ENCODE measurements at regions not wholly inside any gene's neighbourhood (a gene's known extent, or its start where the extent isn't known, plus 50 kb on each side); places are given as distances from the start of the nearest gene placed in this dataset.

DNA sequence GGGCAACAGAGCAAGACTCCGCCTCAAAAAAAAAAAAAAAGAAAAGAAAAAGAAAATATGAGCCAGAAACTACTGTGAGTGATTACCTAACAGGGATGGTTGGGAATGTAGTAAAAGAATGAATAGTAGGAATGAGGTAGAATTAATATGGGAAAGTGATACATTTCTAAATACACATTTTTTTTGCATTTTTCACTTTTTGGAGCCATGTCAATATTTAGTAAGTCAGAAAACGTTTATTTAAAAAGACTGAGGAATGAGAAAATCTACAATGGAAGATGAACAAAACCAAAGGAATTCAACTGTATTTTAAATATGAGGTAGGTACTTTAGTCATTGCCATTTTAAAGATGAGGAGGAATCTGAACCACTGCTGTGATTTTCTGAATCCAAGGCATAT lies 817.2 kb upstream of the CADM2 start:
- CTCF ChIA-PET: no interaction called here

GRCh38 chr3:84165328-84165727 lies 793.5 kb upstream of the CADM2 start:
- H3K4me3 Mint-ChIP-seq: no peak overlapping the region
- no peak for DNase-seq
- no peak for ATAC-seq (replicated peaks in 1 of 4)
- no peaks in the 10 kb centered on the region for H3K9me3 ChIP-seq
- peaks cover 3 to 34% (median 10%) of the 10 kb centered on the region in 3 donors for H3K9me3 Mint-ChIP-seq
- no peaks in the 10 kb centered on the region for H3K36me3 ChIP-seq (ENCODE audit: control insufficient read depth in 2 of 2, extremely low read depth in 1 of 2, insufficient read depth in 1 of 2, low read length in 1 of 2)
- CTCF ChIA-PET: no interaction called here
- no peaks in the 10 kb centered on the region for H3K27me3 Mint-ChIP-seq
- H3K27me3 ChIP-seq (replicated peaks in 1 of 2; ENCODE audit: control insufficient read depth in 2 of 2, extremely low read depth in 1 of 2, insufficient read depth in 2 of 2, low read length in 1 of 2): no peaks in the 10 kb centered on the region
- no peak overlapping the region for H3K4me3 ChIP-seq (ENCODE audit: control insufficient read depth in 1 of 2, extremely low read depth in 1 of 2, low read length in 1 of 2)
- no peaks in the 10 kb centered on the region for H3K4me1 Mint-ChIP-seq
- H3K27ac ChIP-seq (ENCODE audit: low read length): no peak overlapping the region
- H3K27ac Mint-ChIP-seq: no peak overlapping the region
- H3K4me1 ChIP-seq (ENCODE audit: control insufficient read depth in 1 of 2, extremely low read depth in 1 of 2, insufficient read depth in 2 of 2, low read length in 2 of 2): no peaks in the 10 kb centered on the region
- POLR2A ChIA-PET: no interaction called here
- H3K36me3 Mint-ChIP-seq: no peaks in the 10 kb centered on the region

More for the DNA sequence above, 817.2 kb upstream of the CADM2 start:
- Mint-ChIP-seq H3K27me3 (no peaks in the 10 kb centered on the region), H3K27ac (no peak overlapping the region), H3K4me3 (no peak overlapping the region), H3K9me3 (peaks cover 7 to 12% (median 11%) of the 10 kb centered on the region in 3 donors), H3K4me1 (no peaks in the 10 kb centered on the region), H3K36me3 (no peaks in the 10 kb centered on the region)
- Histone ChIP-seq H3K4me1 (ENCODE audit: control insufficient read depth in 1 of 2, extremely low read depth in 1 of 2, insufficient read depth in 2 of 2, low read length in 2 of 2) (no peaks in the 10 kb centered on the region), H3K27me3 (replicated peaks in 1 of 2; ENCODE audit: control insufficient read depth in 2 of 2, extremely low read depth in 1 of 2, insufficient read depth in 2 of 2, low read length in 1 of 2) (no peaks in the 10 kb centered on the region), H3K27ac (ENCODE audit: low read length) (no peak overlapping the region), H3K36me3 (ENCODE audit: control insufficient read depth in 2 of 2, extremely low read depth in 1 of 2, insufficient read depth in 1 of 2, low read length in 1 of 2) (no peaks in the 10 kb centered on the region), H3K9me3 (peaks cover 3% of the 10 kb centered on the region), H3K4me3 (ENCODE audit: control insufficient read depth in 1 of 2, extremely low read depth in 1 of 2, low read length in 1 of 2) (no peak overlapping the region)
- no peak for DNase-seq
- ATAC-seq (replicated peaks in 1 of 4): no peak
- no CpG with 5 or more reads among the region's 2 CpGs for WGBS (ENCODE audit: insufficient coverage)
- POLR2A ChIA-PET: interaction anchor here in 1 of 2 donors (0.7 kb wide), 1 partner anchor 1157 kb away, joined by 5 read pairs; no protein-coding TSS in a partner anchor

DNA sequence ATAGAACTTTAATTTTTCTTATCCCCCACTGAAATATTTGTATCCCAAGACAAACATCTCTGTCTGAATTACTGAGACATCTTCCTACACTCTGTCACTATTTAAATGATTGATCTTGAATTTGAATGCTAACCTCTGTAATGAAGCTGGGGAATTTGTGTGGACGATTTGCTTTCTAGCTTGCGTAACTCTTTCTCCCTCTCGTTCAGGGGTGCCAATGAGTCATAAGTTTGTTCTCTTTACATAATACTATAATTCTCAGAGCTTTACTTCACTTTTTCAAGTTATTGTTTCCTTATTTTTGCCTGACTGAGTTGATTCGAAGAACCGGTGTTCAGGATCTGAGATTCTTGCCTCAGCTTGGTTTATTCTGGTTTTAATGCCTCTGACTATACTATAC lies 783.3 kb upstream of the CADM2 start:
- H3K9me3 ChIP-seq: peaks cover 5% of the 10 kb centered on the region
- H3K4me1 ChIP-seq (ENCODE audit: control insufficient read depth in 1 of 2, extremely low read depth in 1 of 2, insufficient read depth in 2 of 2, low read length in 2 of 2): no peaks in the 10 kb centered on the region
- Mint-ChIP-seq H3K4me1 (no peaks in the 10 kb centered on the region), H3K4me3 (no peak overlapping the region), H3K27ac (no peak overlapping the region), H3K36me3 (no peaks in the 10 kb centered on the region), H3K9me3 (peaks cover 13 to 27% (median 15%) of the 10 kb centered on the region in 3 donors), H3K27me3 (no peaks in the 10 kb centered on the region)
- H3K4me3 ChIP-seq (ENCODE audit: control insufficient read depth in 1 of 2, extremely low read depth in 1 of 2, low read length in 1 of 2): no peak overlapping the region
- ChIA-PET POLR2A (no interaction called here), CTCF (no interaction called here)
- no peak for ATAC-seq (replicated peaks in 1 of 4)
- WGBS (ENCODE audit: insufficient coverage): no CpG with 5 or more reads among the region's 5 CpGs
- H3K27me3 ChIP-seq (replicated peaks in 1 of 2; ENCODE audit: control insufficient read depth in 2 of 2, extremely low read depth in 1 of 2, insufficient read depth in 2 of 2, low read length in 1 of 2): no peaks in the 10 kb centered on the region
- DNase-seq: no peak
- H3K27ac ChIP-seq (ENCODE audit: low read length): no peak overlapping the region
- no peaks in the 10 kb centered on the region for H3K36me3 ChIP-seq (ENCODE audit: control insufficient read depth in 2 of 2, extremely low read depth in 1 of 2, insufficient read depth in 1 of 2, low read length in 1 of 2)

GRCh38 chr3:84184937-84185336 lies 773.9 kb upstream of the CADM2 start:
- H3K27me3 Mint-ChIP-seq: no peaks in the 10 kb centered on the region
- no peak overlapping the region for H3K4me3 Mint-ChIP-seq
- DNase-seq (no peak), ATAC-seq (replicated peaks in 1 of 4) (no peak)
- Histone ChIP-seq H3K4me1 (ENCODE audit: control insufficient read depth in 1 of 2, extremely low read depth in 1 of 2, insufficient read depth in 2 of 2, low read length in 2 of 2) (no peaks in the 10 kb centered on the region), H3K9me3 (no peaks in the 10 kb centered on the region), H3K36me3 (ENCODE audit: control insufficient read depth in 2 of 2, extremely low read depth in 1 of 2, insufficient read depth in 1 of 2, low read length in 1 of 2) (no peaks in the 10 kb centered on the region), H3K27ac (ENCODE audit: low read length) (no peak overlapping the region), H3K27me3 (replicated peaks in 1 of 2; ENCODE audit: control insufficient read depth in 2 of 2, extremely low read depth in 1 of 2, insufficient read depth in 2 of 2, low read length in 1 of 2) (no peaks in the 10 kb centered on the region), H3K4me3 (ENCODE audit: control insufficient read depth in 1 of 2, extremely low read depth in 1 of 2, low read length in 1 of 2) (no peak overlapping the region)
- WGBS (ENCODE audit: insufficient coverage): 86% methylated on average over 1 of the region's 2 CpGs
- no peaks in the 10 kb centered on the region for H3K36me3 Mint-ChIP-seq
- ChIA-PET CTCF (no interaction called here), POLR2A (no interaction called here)
- no peak overlapping the region for H3K27ac Mint-ChIP-seq
- peaks cover 0 to 10% (median 3%) of the 10 kb centered on the region in 3 donors for H3K9me3 Mint-ChIP-seq
- no peaks in the 10 kb centered on the region for H3K4me1 Mint-ChIP-seq

GRCh38 chr3:84194029-84194428 lies 764.8 kb upstream of the CADM2 start:
- CTCF ChIA-PET: no interaction called here
- H3K4me3 ChIP-seq (ENCODE audit: control insufficient read depth in 1 of 2, extremely low read depth in 1 of 2, low read length in 1 of 2): no peak overlapping the region
- Mint-ChIP-seq H3K4me3 (no peak overlapping the region), H3K36me3 (no peaks in the 10 kb centered on the region), H3K27me3 (no peaks in the 10 kb centered on the region), H3K9me3 (peaks cover 22 to 49% (median 34%) of the 10 kb centered on the region in 3 donors), H3K4me1 (no peaks in the 10 kb centered on the region), H3K27ac (no peak overlapping the region)
- no peak for DNase-seq
- no CpG with 5 or more reads among the region's 1 CpG for WGBS (ENCODE audit: insufficient coverage)
- no peaks in the 10 kb centered on the region for H3K27me3 ChIP-seq (replicated peaks in 1 of 2; ENCODE audit: control insufficient read depth in 2 of 2, extremely low read depth in 1 of 2, insufficient read depth in 2 of 2, low read length in 1 of 2)
- ATAC-seq (replicated peaks in 1 of 4): no peak
- POLR2A ChIA-PET: no interaction called here
- peaks cover 2% of the 10 kb centered on the region for H3K9me3 ChIP-seq
- H3K4me1 ChIP-seq (ENCODE audit: control insufficient read depth in 1 of 2, extremely low read depth in 1 of 2, insufficient read depth in 2 of 2, low read length in 2 of 2): no peaks in the 10 kb centered on the region
- no peak overlapping the region for H3K27ac ChIP-seq (ENCODE audit: low read length)
- no peaks in the 10 kb centered on the region for H3K36me3 ChIP-seq (ENCODE audit: control insufficient read depth in 2 of 2, extremely low read depth in 1 of 2, insufficient read depth in 1 of 2, low read length in 1 of 2)

DNA sequence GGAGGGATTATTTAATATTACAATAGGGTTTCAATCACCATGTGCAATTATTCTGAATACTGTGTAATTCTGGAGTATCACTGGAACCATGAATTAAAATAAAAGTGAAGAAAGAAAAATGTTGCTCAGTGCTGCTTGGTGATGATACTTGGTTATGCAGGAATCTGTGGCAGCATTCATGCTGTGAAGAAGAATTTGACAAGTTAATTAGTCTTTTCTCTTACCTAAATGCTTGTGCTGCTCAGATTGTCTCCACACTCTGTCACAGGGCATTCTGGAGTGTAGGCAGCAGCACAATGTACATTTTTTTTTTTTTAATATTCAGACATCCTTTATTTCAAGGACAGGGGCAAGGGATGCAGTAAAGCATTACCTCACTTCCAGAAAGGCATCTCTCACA lies 749.3 kb upstream of the CADM2 start:
- H3K4me3 ChIP-seq (ENCODE audit: control insufficient read depth in 1 of 2, extremely low read depth in 1 of 2, low read length in 1 of 2): no peak overlapping the region
- no peaks in the 10 kb centered on the region for H3K27me3 ChIP-seq (replicated peaks in 1 of 2; ENCODE audit: control insufficient read depth in 2 of 2, extremely low read depth in 1 of 2, insufficient read depth in 2 of 2, low read length in 1 of 2)
- CTCF ChIA-PET: no interaction called here
- DNase-seq: no peak
- no peak overlapping the region for H3K4me3 Mint-ChIP-seq
- H3K27me3 Mint-ChIP-seq: no peaks in the 10 kb centered on the region
- no peaks in the 10 kb centered on the region for H3K36me3 Mint-ChIP-seq
- peaks cover 2% of the 10 kb centered on the region for H3K9me3 ChIP-seq
- ATAC-seq (replicated peaks in 1 of 4): no peak
- peaks cover 10 to 42% (median 17%) of the 10 kb centered on the region in 3 donors for H3K9me3 Mint-ChIP-seq
- H3K4me1 ChIP-seq (ENCODE audit: control insufficient read depth in 1 of 2, extremely low read depth in 1 of 2, insufficient read depth in 2 of 2, low read length in 2 of 2): no peaks in the 10 kb centered on the region
- no peak overlapping the region for H3K27ac Mint-ChIP-seq
- H3K4me1 Mint-ChIP-seq: no peaks in the 10 kb centered on the region
- no peaks in the 10 kb centered on the region for H3K36me3 ChIP-seq (ENCODE audit: control insufficient read depth in 2 of 2, extremely low read depth in 1 of 2, insufficient read depth in 1 of 2, low read length in 1 of 2)
- H3K27ac ChIP-seq (ENCODE audit: low read length): no peak overlapping the region
- POLR2A ChIA-PET: no interaction called here

DNA sequence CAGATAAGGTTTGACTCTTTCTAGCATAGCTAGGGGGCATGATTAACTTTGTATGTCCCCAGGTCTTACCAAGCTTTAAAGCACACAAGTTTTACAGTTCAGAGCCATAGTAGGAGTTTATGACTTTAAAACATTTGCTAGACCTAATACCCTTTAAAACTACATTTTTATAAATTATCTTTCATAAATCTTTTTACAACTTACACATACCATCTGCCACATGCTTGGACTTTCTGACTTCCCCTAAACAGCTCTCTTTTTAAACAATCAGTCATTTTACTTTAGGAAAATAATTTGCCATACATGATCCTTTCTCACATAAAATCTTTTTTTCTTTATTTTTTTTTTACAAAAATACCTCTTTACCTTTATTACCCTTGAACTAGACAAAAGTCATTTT lies 735.3 kb upstream of the CADM2 start:
- H3K9me3 Mint-ChIP-seq: peaks cover 24 to 39% (median 36%) of the 10 kb centered on the region in 3 donors
- no peak for DNase-seq
- no peak overlapping the region for H3K4me3 Mint-ChIP-seq
- Histone ChIP-seq H3K4me1 (ENCODE audit: control insufficient read depth in 1 of 2, extremely low read depth in 1 of 2, insufficient read depth in 2 of 2, low read length in 2 of 2) (no peaks in the 10 kb centered on the region), H3K4me3 (ENCODE audit: control insufficient read depth in 1 of 2, extremely low read depth in 1 of 2, low read length in 1 of 2) (no peak overlapping the region), H3K36me3 (ENCODE audit: control insufficient read depth in 2 of 2, extremely low read depth in 1 of 2, insufficient read depth in 1 of 2, low read length in 1 of 2) (no peaks in the 10 kb centered on the region), H3K9me3 (no peaks in the 10 kb centered on the region), H3K27me3 (replicated peaks in 1 of 2; ENCODE audit: control insufficient read depth in 2 of 2, extremely low read depth in 1 of 2, insufficient read depth in 2 of 2, low read length in 1 of 2) (no peaks in the 10 kb centered on the region), H3K27ac (ENCODE audit: low read length) (no peak overlapping the region)
- ChIA-PET POLR2A (no interaction called here), CTCF (interaction anchor here in 1 of 2 donors (0.6 kb wide), 1 partner anchor 99 kb away, joined by 3 read pairs; no protein-coding TSS in a partner anchor)
- no peak for ATAC-seq (replicated peaks in 1 of 4)
- no peak overlapping the region for H3K27ac Mint-ChIP-seq
- no peaks in the 10 kb centered on the region for H3K36me3 Mint-ChIP-seq
- no peaks in the 10 kb centered on the region for H3K4me1 Mint-ChIP-seq
- no peaks in the 10 kb centered on the region for H3K27me3 Mint-ChIP-seq
